H9 (cell line): ENCODE measurements at regions not wholly inside any gene's neighbourhood (a gene's known extent, or its start where the extent isn't known, plus 50 kb on each side); places are given as distances from the start of the nearest gene placed in this dataset.
A peak's percentile ranks its signal among the peaks of the same experiment; 100 is the strongest.

Source experiments
- DNase-seq: peaks from one replicate; pipeline ENCODE4 v3.0.0-alpha.2; 2017
- H2AFZ ChIP-seq: one replicate; pipeline ENCODE4 v1.6.1; 2013; ENCODE audit warnings: mild to moderate bottlenecking, low read length, control low read depth, moderate library complexity
- H2AK5ac ChIP-seq: 2 replicates; pipeline ENCODE4 v1.6.1; 2013; ENCODE audit warnings: low read length, control low read depth, mixed read lengths; ENCODE audit not compliant: insufficient read length
- H2BK120ac ChIP-seq: one replicate; pipeline ENCODE4 v1.6.1; 2013; ENCODE audit warnings: low read depth, mild to moderate bottlenecking, low read length, control low read depth, inconsistent platforms; ENCODE audit not compliant: poor library complexity, severe bottlenecking
- H2BK12ac ChIP-seq: 2 replicates; pipeline ENCODE4 v1.6.1; 2013; ENCODE audit warnings: low read length, control low read depth, mixed read lengths, low read depth; ENCODE audit not compliant: insufficient read length
- H2BK15ac ChIP-seq: 2 replicates; pipeline ENCODE4 v1.6.1; 2013; ENCODE audit warnings: low read depth, low read length, control low read depth
- H2BK20ac ChIP-seq: one replicate; pipeline ENCODE4 v1.6.1; 2013; ENCODE audit warnings: low read depth, mild to moderate bottlenecking, low read length, control low read depth, inconsistent platforms; ENCODE audit not compliant: poor library complexity, severe bottlenecking
- H2BK5ac ChIP-seq: 2 replicates; pipeline ENCODE4 v1.6.1; 2013; ENCODE audit warnings: low read length, control low read depth, mixed read lengths; ENCODE audit not compliant: insufficient read length
- H3K14ac ChIP-seq: 2 replicates; pipeline ENCODE4 v1.6.1; 2013; ENCODE audit warnings: low read length, control low read depth; ENCODE audit not compliant: insufficient read depth
- H3K18ac ChIP-seq: 2 replicates; pipeline ENCODE4 v1.6.1; 2013; ENCODE audit warnings: low read depth, mild to moderate bottlenecking, mixed read lengths, low read length, control low read depth; ENCODE audit not compliant: insufficient read length
- H3K23ac ChIP-seq: 2 replicates; pipeline ENCODE4 v1.6.1; 2013; ENCODE audit warnings: low read length, control low read depth, mixed read lengths, low read depth; ENCODE audit not compliant: insufficient read length
- H3K23me2 ChIP-seq: 2 replicates; pipeline ENCODE4 v1.6.1; 2013; ENCODE audit warnings: low read depth, mild to moderate bottlenecking, mixed read lengths, low read length, control low read depth; ENCODE audit not compliant: insufficient read length, poor library complexity, severe bottlenecking
- H3K27ac ChIP-seq: 2 replicates; pipeline ENCODE4 v1.5.1; 2013; ENCODE audit warnings: low read length, control low read depth, mixed read lengths, low read depth; ENCODE audit not compliant: insufficient read length
- H3K27me3 ChIP-seq: 2 replicates; pipeline ENCODE4 v1.6.1; 2013; ENCODE audit warnings: low read length, control low read depth, inconsistent platforms; ENCODE audit not compliant: insufficient read depth
- H3K4ac ChIP-seq: 2 replicates; pipeline ENCODE4 v1.6.1; 2013; ENCODE audit warnings: low read depth, mild to moderate bottlenecking, control low read depth, inconsistent platforms, low read length, moderate library complexity
- H3K4me1 ChIP-seq: 2 replicates; pipeline ENCODE4 v1.6.1; 2013; ENCODE audit warnings: low read length, control low read depth, inconsistent platforms; ENCODE audit not compliant: insufficient read depth
- H3K4me2 ChIP-seq: 2 replicates; pipeline ENCODE4 v1.6.1; 2013; ENCODE audit warnings: low read length, control low read depth, mixed read lengths; ENCODE audit not compliant: insufficient read length, insufficient read depth
- H3K56ac ChIP-seq: 2 replicates; pipeline ENCODE4 v1.6.1; 2013; ENCODE audit warnings: low read depth, mild to moderate bottlenecking, mixed read lengths, low read length, control low read depth; ENCODE audit not compliant: insufficient read length
- H3K79me1 ChIP-seq: 2 replicates; pipeline ENCODE4 v1.6.1; 2013; ENCODE audit warnings: low read depth, mild to moderate bottlenecking, moderate library complexity, low read length, control low read depth, inconsistent platforms; ENCODE audit not compliant: insufficient read depth, poor library complexity, severe bottlenecking
- H3K79me2 ChIP-seq: 2 replicates; pipeline ENCODE4 v1.6.1; 2013; ENCODE audit warnings: low read length, control low read depth, inconsistent platforms; ENCODE audit not compliant: insufficient read depth
- H3K9ac ChIP-seq: 2 replicates; pipeline ENCODE4 v1.6.1; 2013; ENCODE audit warnings: low read length, control low read depth, mixed read lengths; ENCODE audit not compliant: insufficient read length; ENCODE audit errors: extremely low read depth
- H3K9me3 ChIP-seq: one replicate; pipeline ENCODE4 v1.6.1; 2013; ENCODE audit warnings: low read depth, low read length, inconsistent platforms; ENCODE audit not compliant: control insufficient read depth
- H3T11ph ChIP-seq: one replicate; pipeline ENCODE4 v1.6.1; 2013; ENCODE audit warnings: mild to moderate bottlenecking, low read length, control low read depth, inconsistent platforms
- H4K20me1 ChIP-seq: one replicate; pipeline ENCODE4 v1.6.1; 2013; ENCODE audit not compliant: control insufficient read depth, insufficient read length, insufficient read depth
- H4K5ac ChIP-seq: 2 replicates; pipeline ENCODE4 v1.6.1; 2013; ENCODE audit warnings: low read depth, mild to moderate bottlenecking, mixed read lengths, low read length, control low read depth; ENCODE audit not compliant: insufficient read length
- H4K8ac ChIP-seq: replicated peaks from 2 replicates; pipeline ENCODE4 v1.6.1; 2013; ENCODE audit warnings: low read length, control low read depth, mixed read lengths, low read depth; ENCODE audit not compliant: insufficient read length
- H4K91ac ChIP-seq: 2 replicates; pipeline ENCODE4 v1.6.1; 2013; ENCODE audit warnings: low read depth, mild to moderate bottlenecking, moderate library complexity, mixed read lengths, low read length, control low read depth; ENCODE audit not compliant: insufficient read length
- H3K27ac Mint-ChIP-seq, 3 experiments: 2 replicates in 2 of 3; 3 replicates in 1 of 3; pipeline ENCODE4 v1.8.0; 2020 to 2021; ENCODE audit warnings: mixed read lengths in 3 of 3, mild to moderate bottlenecking in 1 of 3, moderate library complexity in 1 of 3
- H3K27me3 Mint-ChIP-seq: 2 replicates; pipeline ENCODE4 v1.8.0; 2021; ENCODE audit warnings: low read depth, mild to moderate bottlenecking, moderate library complexity, mixed read lengths
- H3K36me3 Mint-ChIP-seq, 3 experiments: 2 replicates in 2 of 3; 3 replicates in 1 of 3; pipeline ENCODE4 v1.8.0; 2020 to 2021; ENCODE audit warnings: low read depth in 3 of 3, mixed read lengths in 3 of 3; ENCODE audit not compliant: insufficient read depth in 1 of 3
- H3K4me1 Mint-ChIP-seq, 2 experiments: 2 replicates each; pipeline ENCODE4 v1.8.0; 2020; ENCODE audit warnings: mixed read lengths in 2 of 2
- H3K4me3 Mint-ChIP-seq, 2 experiments: 2 replicates in 1 of 2; 3 replicates in 1 of 2; pipeline ENCODE4 v1.8.0; 2020 to 2021; ENCODE audit warnings: mild to moderate bottlenecking in 2 of 2, mixed read lengths in 2 of 2, moderate library complexity in 1 of 2
- H3K9me3 Mint-ChIP-seq, 2 experiments: 2 replicates in 1 of 2; 3 replicates in 1 of 2; pipeline ENCODE4 v1.8.0; 2020; ENCODE audit warnings: mild to moderate bottlenecking in 2 of 2, mixed read lengths in 2 of 2, moderate library complexity in 1 of 2
- CTCF ChIP-seq: fragments of 200-600 bp; sonication (generic); conservative IDR thresholded peaks from 3 replicates; pipeline ENCODE4 v1.8.0; 2021; ENCODE audit warnings: antibody characterized with exemption, mild to moderate bottlenecking
- WGBS: extraction: QIAGEN DNeasy Blood & Tissue Kit; methylation state at CpG from one replicate; pipeline ENCODE4 v1.1.7; 2013; ENCODE audit warnings: missing lambda C conversion rate, low lambda C conversion rate, mixed read lengths; ENCODE audit not compliant: insufficient read length; ENCODE audit errors: extremely low coverage; 5-methylcytosine and 5-hydroxymethylcytosine counted together

- Histone ChIP-seq H2AK5ac (no peak overlapping the region), H2AFZ (no peak overlapping the region), H2BK5ac (no peak overlapping the region), H3K14ac (no peak overlapping the region), H4K91ac (no peak overlapping the region), H3K27ac (peak overlapping the region; percentile 84), H3K79me1 (no peaks in the 10 kb centered on the region), H3K4ac (no peak overlapping the region), H3K23me2 (no peaks in the 10 kb centered on the region), H3T11ph (no peak overlapping the region), H4K8ac (no peak overlapping the region), H3K23ac (no peak overlapping the region), H4K20me1 (no peaks in the 10 kb centered on the region), H4K5ac (no peak overlapping the region), H3K79me2 (no peaks in the 10 kb centered on the region), H2BK15ac (no peak overlapping the region), H2BK12ac (no peak overlapping the region), H3K56ac (no peak overlapping the region), H3K9me3 (no peaks in the 10 kb centered on the region), H3K9ac (no peak overlapping the region), H3K4me1 (peaks cover 9% of the 10 kb centered on the region; the same call in 1 of the 2 replicates), H3K18ac (no peak overlapping the region), H2BK20ac (no peak overlapping the region), H3K27me3 (no peaks in the 10 kb centered on the region), H2BK120ac (no peak overlapping the region), H3K4me2 (peak overlapping the region; percentile 57)
- Mint-ChIP-seq H3K27me3 (no peaks in the 10 kb centered on the region), H3K9me3 (no peaks in the 10 kb centered on the region), H3K36me3 (peaks cover 0 to 2% (median 0%) of the 10 kb centered on the region in 3 experiments; a peak in 1 of 7 replicates), H3K4me1 (peaks cover 28 to 30% of the 10 kb centered on the region in 2 experiments), H3K4me3 (peak overlapping the region; percentile 24 to 59; a peak in 4 of 5 replicates), H3K27ac (peak overlapping the region; percentile 72 to 97 (median 85); a peak in 6 of 7 replicates)
- DNase-seq = peak; percentile 46
- WGBS = no CpG with 5 or more reads among the region's 11 CpGs
- no peak for TF ChIP-seq CTCF
Measured at GRCh38 chr16:5870886-5871691, 773.5 kb upstream of the EEF2KMT start.
